ENCODE measurements at regions not wholly inside any gene's neighbourhood (a gene's known extent, or its start where the extent isn't known, plus 50 kb on each side); places are given as distances from the start of the nearest gene placed in this dataset.

DNA sequence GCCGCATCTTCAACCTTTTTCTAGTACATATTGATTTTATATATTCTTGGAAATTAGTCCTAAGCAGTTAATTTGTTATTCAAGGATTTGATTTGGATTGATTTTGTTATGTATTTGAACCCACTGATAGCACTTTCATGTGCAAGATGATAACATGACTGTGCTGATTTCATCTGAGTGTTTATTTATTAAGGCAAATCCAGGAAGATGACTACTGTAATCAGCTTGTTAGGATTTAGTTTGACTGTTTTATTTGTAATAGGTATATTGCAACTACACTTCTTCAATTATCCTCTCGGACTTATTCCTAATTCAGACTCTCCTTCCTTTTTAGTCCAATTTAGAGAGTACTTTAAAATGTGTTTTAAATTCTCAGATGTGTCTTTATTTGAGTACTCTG, 75.1 kb upstream of the PRKG1 start:
- Histone ChIP-seq H3K14ac (ENCODE audit: insufficient read length) (no peak overlapping the region), H4K8ac (ENCODE audit: extremely low read depth, insufficient read depth, low read length) (no peak overlapping the region), H3K79me1 (ENCODE audit: low read depth, low read length) (no peaks in the 10 kb centered on the region), H3K36me3 (ENCODE audit: control insufficient read depth in 2 of 4, insufficient read depth in 4 of 4, low read length in 3 of 4) (no peaks in the 10 kb centered on the region), H3K79me2 (ENCODE audit: control insufficient read depth in 1 of 2, insufficient read depth in 2 of 2, low read length in 2 of 2) (no peaks in the 10 kb centered on the region), H3K4me2 (ENCODE audit: insufficient read depth in 1 of 2, low read depth in 2 of 2, low read length in 2 of 2) (no peak overlapping the region), H4K5ac (ENCODE audit: insufficient read length, low read depth, low read length) (no peak overlapping the region), H3K18ac (ENCODE audit: extremely low read depth, low read length) (no peak overlapping the region), H2BK15ac (ENCODE audit: low read length) (no peak overlapping the region), H2AK5ac (ENCODE audit: low read depth, low read length) (no peak overlapping the region), H3K56ac (replicated peaks; ENCODE audit: insufficient read length, low read depth, low read length) (no peak overlapping the region), H3K4ac (replicated peaks; ENCODE audit: insufficient read length, low read depth, low read length) (no peak overlapping the region), H2AFZ (ENCODE audit: low read length) (no peak overlapping the region), H2BK5ac (ENCODE audit: low read depth, low read length) (no peak overlapping the region), H3K27me3 (replicated peaks in 1 of 4; ENCODE audit: control insufficient read depth in 3 of 4, extremely low read depth in 1 of 4, insufficient read depth in 3 of 4, low read length in 3 of 4) (no peaks in the 10 kb centered on the region; a peak in 1 of 7 replicates), H4K91ac (replicated peaks; ENCODE audit: insufficient read length, low read length) (no peak overlapping the region), H3K9ac (replicated peaks in 1 of 4; ENCODE audit: extremely low read depth in 1 of 4, low read depth in 3 of 4, low read length in 3 of 4) (peak overlapping the region in 1 of 4 experiments; percentile 8; a peak in 1 of 7 replicates), H3K27ac (ENCODE audit: low read depth, low read length) (no peak overlapping the region), H4K20me1 (replicated peaks in 1 of 2; ENCODE audit: control insufficient read depth in 1 of 2, insufficient read depth in 2 of 2, low read length in 2 of 2) (no peaks in the 10 kb centered on the region), H3K9me3 (ENCODE audit: insufficient read depth in 2 of 2, low read depth in 1 of 2, low read length in 1 of 2) (no peaks in the 10 kb centered on the region), H3K23ac (ENCODE audit: insufficient read length) (no peak overlapping the region), H2BK120ac (replicated peaks; ENCODE audit: low read depth, low read length) (no peak overlapping the region), H2BK12ac (ENCODE audit: low read depth, low read length) (no peak overlapping the region), H3K4me3 (ENCODE audit: extremely low read depth in 1 of 4, insufficient read depth in 2 of 4, low read depth in 3 of 4, low read length in 4 of 4) (no peak overlapping the region), H3K4me1 (replicated peaks in 1 of 4; ENCODE audit: control insufficient read depth in 3 of 4, insufficient read depth in 4 of 4, low read length in 3 of 4) (no peaks in the 10 kb centered on the region), H2BK20ac (ENCODE audit: low read length) (no peak overlapping the region), H3K23me2 (ENCODE audit: low read depth, low read length) (no peaks in the 10 kb centered on the region)
- POLR2A ChIA-PET (ENCODE audit: partially characterized antibody): no interaction called here
- CTCF ChIA-PET (ENCODE audit: partially characterized antibody): no interaction called here
- FAIRE-seq (no peak), DNase-seq (ENCODE audit: low read depth in 1 of 2, low spot score in 2 of 2) (no peak)
- WGBS, 2 experiments (ENCODE audit: extremely low coverage in 1 of 2, insufficient coverage in 1 of 2, insufficient read length in 1 of 2, insufficient replicate concordance in 2 of 2, low coverage in 1 of 2, low lambda C conversion rate in 2 of 2, missing lambda C conversion rate in 1 of 2): 90% methylated on average over 2 of the region's 2 CpGs; no CpG with 5 or more reads in 1 of the 2 experiments
- TF ChIP-seq ZNF274 (IDR thresholded peaks at IDR 0.05; ENCODE audit: borderline replicate concordance, extremely low read depth, low read length) (no peak), RFX5 (IDR thresholded peaks at IDR 0.05; ENCODE audit: borderline replicate concordance, low read depth, low read length) (no peak), TAF1 (IDR thresholded peaks at IDR 0.05; ENCODE audit: low read depth, low read length) (no peak), HDAC2 (IDR thresholded peaks at IDR 0.05; ENCODE audit: borderline replicate concordance in 1 of 2, low read depth in 2 of 2, low read length in 2 of 2) (no peak), CHD2 (IDR thresholded peaks at IDR 0.05; ENCODE audit: low read length) (no peak), POLR2A (IDR thresholded peaks at IDR 0.05; ENCODE audit: control extremely low read depth in 1 of 2, low read depth in 2 of 2, low read length in 2 of 2) (no peak)
- TF ChIP-seq, protein P1, sequence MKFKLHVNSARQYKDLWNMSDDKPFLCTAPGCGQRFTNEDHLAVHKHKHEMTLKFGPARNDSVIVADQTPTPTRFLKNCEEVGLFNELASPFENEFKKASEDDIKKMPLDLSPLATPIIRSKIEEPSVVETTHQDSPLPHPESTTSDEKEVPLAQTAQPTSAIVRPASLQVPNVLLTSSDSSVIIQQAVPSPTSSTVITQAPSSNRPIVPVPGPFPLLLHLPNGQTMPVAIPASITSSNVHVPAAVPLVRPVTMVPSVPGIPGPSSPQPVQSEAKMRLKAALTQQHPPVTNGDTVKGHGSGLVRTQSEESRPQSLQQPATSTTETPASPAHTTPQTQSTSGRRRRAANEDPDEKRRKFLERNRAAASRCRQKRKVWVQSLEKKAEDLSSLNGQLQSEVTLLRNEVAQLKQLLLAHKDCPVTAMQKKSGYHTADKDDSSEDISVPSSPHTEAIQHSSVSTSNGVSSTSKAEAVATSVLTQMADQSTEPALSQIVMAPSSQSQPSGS (IDR thresholded peaks at IDR 0.05; ENCODE audit: low read length): no peak

Measured in H1 (cell line).